HepG2 (cell line): ENCODE measurements at regions not wholly inside any gene's neighbourhood (a gene's known extent, or its start where the extent isn't known, plus 50 kb on each side); places are given as distances from the start of the nearest gene placed in this dataset.

Experiments
- ATAC-seq: fragments of 200-7000 bp; cut with Tn5 transposase; 3 replicates; pipeline ENCODE4 v1.9.1; 2020; ENCODE audit warnings: mild to moderate bottlenecking, moderate library complexity
- BruUV-seq: library from RNA; stranded (reverse); fragments of 400-500 nt; replicated peaks from 2 replicates; lab custom pipeline; 2021; lab: Mats Ljungman, UMichigan
- CTCF ChIA-PET: fragments of 300-600 bp; formaldehyde crosslinking; extraction: SDS; loops from one replicate; lab custom pipeline; 2021; ENCODE audit warnings: low total read pairs, inconsistent platforms, low intra/inter-chr PET ratio; lab: Yijun Ruan, JAX
- POLR2A ChIA-PET: fragments of 350-600 bp; sonication (Branson Sonifier 250); formaldehyde crosslinking; loops from one replicate; lab custom pipeline; 2020; ENCODE audit warnings: antibody characterized with exemption, inconsistent platforms; lab: Yijun Ruan, JAX
- DNase-seq: peaks from one replicate; pipeline ENCODE4 v3.0.0-alpha.2; 2015; ENCODE audit warnings: low spot score
- FAIRE-seq: peaks from 3 replicates; lab custom pipeline; 2011; peaks lifted over from hg19 to GRCh38; lab: Jason Lieb, UNC
- H2AFZ ChIP-seq: one replicate; pipeline ENCODE4 v1.6.1; 2011; ENCODE audit warnings: low read length, inconsistent platforms
- H3K27ac ChIP-seq: fragments of 300-600 bp; 3 replicates; pipeline ENCODE4 v1.8.0; 2011; ENCODE audit warnings: mixed run types, mild to moderate bottlenecking, mixed read lengths, low read length, inconsistent platforms; ENCODE audit not compliant: insufficient read depth; ENCODE audit errors: extremely low read length
- H3K27me3 ChIP-seq, 2 experiments: fragments of 200-600 bp in 1 of 2; 2 replicates in 1 of 2; 3 replicates in 1 of 2; pipeline versions ENCODE4 v1.6.0 to v1.8.0; 2011; ENCODE audit warnings: low read length in 2 of 2, mild to moderate bottlenecking in 2 of 2, moderate library complexity in 2 of 2, inconsistent platforms in 1 of 2; ENCODE audit not compliant: insufficient read depth in 2 of 2, control insufficient read depth in 1 of 2
- H3K36me3 ChIP-seq, 2 experiments: fragments of 200-600 bp in 1 of 2; replicated peaks in 1 of 2; 2 replicates in 1 of 2; 3 replicates in 1 of 2; pipeline versions ENCODE4 v1.5.1 to v1.8.0; 2011; ENCODE audit warnings: low read length in 2 of 2, inconsistent platforms in 1 of 2; ENCODE audit not compliant: insufficient read depth in 2 of 2, control insufficient read depth in 1 of 2
- H3K4me1 ChIP-seq: 2 replicates; pipeline ENCODE4 v1.5.1; 2012; ENCODE audit warnings: low read length, inconsistent platforms; ENCODE audit not compliant: insufficient read depth
- H3K4me2 ChIP-seq: 2 replicates; pipeline ENCODE4 v1.6.0; 2011; ENCODE audit warnings: low read depth, low read length, inconsistent platforms
- H3K4me3 ChIP-seq, 3 experiments: fragments of 200-600 bp in 1 of 3; sonication (generic), shearing (Covaris generic) in 1 of 3; replicated peaks in 1 of 3; 2 replicates each; pipeline ENCODE4 v1.5.1; 2011 to 2016; ENCODE audit warnings: low read length in 3 of 3, inconsistent platforms in 2 of 3, low read depth in 2 of 3, mild to moderate bottlenecking in 2 of 3, control low read depth in 1 of 3, mixed read lengths in 1 of 3; ENCODE audit not compliant: insufficient read depth in 1 of 3
- H3K79me2 ChIP-seq: one replicate; pipeline ENCODE4 v1.6.1; 2011; ENCODE audit warnings: low read length, inconsistent platforms; ENCODE audit not compliant: insufficient read depth
- H3K9ac ChIP-seq: 2 replicates; pipeline ENCODE4 v1.6.0; 2011; ENCODE audit warnings: mild to moderate bottlenecking, low read depth, low read length, inconsistent platforms; ENCODE audit not compliant: insufficient read depth
- H3K9me3 ChIP-seq: 2 replicates; pipeline ENCODE4 v1.5.1; 2012; ENCODE audit warnings: mild to moderate bottlenecking, low read length
- H4K20me1 ChIP-seq: 2 replicates; pipeline ENCODE4 v1.6.0; 2011; ENCODE audit warnings: inconsistent platforms, mild to moderate bottlenecking, low read length, moderate library complexity; ENCODE audit not compliant: insufficient read depth
- NFIB ChIP-seq: sonication (generic); formaldehyde crosslinking; IDR thresholded peaks from 2 replicates; pipeline ENCODE4 v1.9.0; 2021; ENCODE audit warnings: missing genetic modification reagents, mild to moderate bottlenecking, borderline replicate concordance
- ZBTB14 ChIP-seq: sonication (generic); formaldehyde crosslinking; IDR thresholded peaks from 2 replicates; pipeline ENCODE4 v1.4.0; 2020; ENCODE audit warnings: missing genetic modification reagents
- ZBTB7A ChIP-seq: sonication (generic); formaldehyde crosslinking; IDR thresholded peaks from 2 replicates; pipeline ENCODE4 v1.8.0; 2022; ENCODE audit warnings: mild to moderate bottlenecking, missing genetic modification reagents
- ZNF3 ChIP-seq: IDR thresholded peaks from 2 replicates; pipeline ENCODE4 v1.7.0; 2017; ENCODE audit warnings: inconsistent platforms
- ZNF44 ChIP-seq: sonication (generic); formaldehyde crosslinking; IDR thresholded peaks from 2 replicates; pipeline ENCODE4 v1.5.1; 2020; ENCODE audit warnings: mild to moderate bottlenecking, missing genetic modification reagents
- ZNF616 ChIP-seq: sonication (generic); formaldehyde crosslinking; IDR thresholded peaks from 2 replicates; pipeline ENCODE4 v1.5.0; 2020; ENCODE audit warnings: low read depth, mild to moderate bottlenecking, missing genetic modification reagents
- ZNF816 ChIP-seq: sonication (generic); formaldehyde crosslinking; IDR thresholded peaks from 2 replicates; pipeline ENCODE4 v1.8.0; 2022; ENCODE audit warnings: missing genetic modification reagents, mild to moderate bottlenecking, borderline replicate concordance
- WGBS: methylation state at CpG from one replicate; pipeline ENCODE4 v1.1.6; 2017; ENCODE audit warnings: low lambda C conversion rate; 5-methylcytosine and 5-hydroxymethylcytosine counted together
- in situ Hi-C: cut with HindIII; loops from 2 replicates; pipeline ENCODE4 v1.10.0; 2017; ENCODE audit warnings: low pct_unique_long_range_greater_than_20kb; ENCODE audit not compliant: extremely low pct_ligation_motif_present
- intact Hi-C: fragments of 100-400 bp; cut with micrococcal nuclease; formaldehyde crosslinking; loops from one replicate; pipeline ENCODE4 v1.10.0; 2022; ENCODE audit not compliant: unreplicated experiment
- TF ChIP-seq, protein P1 (sequence below): sonication (generic); formaldehyde crosslinking; IDR thresholded peaks from 2 replicates; pipeline ENCODE4 v1.4.0; 2020; ENCODE audit warnings: missing genetic modification reagents, mild to moderate bottlenecking, borderline replicate concordance
- TF ChIP-seq, protein P2 (sequence below): IDR thresholded peaks from 2 replicates; pipeline ENCODE4 v1.6.1; 2016; ENCODE audit warnings: low read depth
- TF ChIP-seq, protein P3 (sequence below), 2 experiments: sonication (generic) in 1 of 2; formaldehyde crosslinking in 1 of 2; IDR thresholded peaks; 2 replicates each; pipeline versions ENCODE4 v1.4.0 to v1.6.1; 2016 to 2020; ENCODE audit warnings: borderline replicate concordance in 1 of 2, low read depth in 1 of 2, mild to moderate bottlenecking in 1 of 2, missing genetic modification reagents in 1 of 2
- TF ChIP-seq, protein P4 (sequence below): sonication (generic); formaldehyde crosslinking; IDR thresholded peaks from 2 replicates; pipeline ENCODE4 v1.9.0; 2022; ENCODE audit warnings: missing genetic modification reagents, mild to moderate bottlenecking, borderline replicate concordance

DNA sequence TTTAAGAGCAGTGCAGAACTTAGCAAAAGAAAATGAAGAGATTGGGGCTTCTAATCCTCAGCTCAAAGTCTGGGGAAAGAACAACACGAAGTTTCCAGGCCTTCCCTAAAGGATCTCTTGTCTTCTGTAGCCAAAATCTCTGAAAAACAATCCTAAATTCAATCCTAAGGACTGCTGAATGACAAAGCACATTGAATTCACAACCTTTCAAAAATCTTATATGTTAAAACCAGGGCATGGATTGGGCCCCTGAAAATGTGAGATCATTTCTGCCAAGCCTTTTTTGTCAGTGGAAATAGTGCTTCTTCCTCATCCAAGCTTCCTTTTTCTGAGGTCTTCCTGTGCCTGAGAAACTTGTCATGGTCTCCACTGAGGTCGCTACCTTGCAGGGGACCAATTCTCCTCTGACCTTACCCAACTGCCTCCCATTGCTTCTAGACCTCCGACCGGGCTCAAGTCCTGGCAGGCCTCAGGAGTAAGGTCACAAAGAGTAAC, 126.2 kb upstream of the ARID1B start (continued):
- TF ChIP-seq ZNF44 (CRISPR knock-in tag): no peak
- TF ChIP-seq, protein P1, sequence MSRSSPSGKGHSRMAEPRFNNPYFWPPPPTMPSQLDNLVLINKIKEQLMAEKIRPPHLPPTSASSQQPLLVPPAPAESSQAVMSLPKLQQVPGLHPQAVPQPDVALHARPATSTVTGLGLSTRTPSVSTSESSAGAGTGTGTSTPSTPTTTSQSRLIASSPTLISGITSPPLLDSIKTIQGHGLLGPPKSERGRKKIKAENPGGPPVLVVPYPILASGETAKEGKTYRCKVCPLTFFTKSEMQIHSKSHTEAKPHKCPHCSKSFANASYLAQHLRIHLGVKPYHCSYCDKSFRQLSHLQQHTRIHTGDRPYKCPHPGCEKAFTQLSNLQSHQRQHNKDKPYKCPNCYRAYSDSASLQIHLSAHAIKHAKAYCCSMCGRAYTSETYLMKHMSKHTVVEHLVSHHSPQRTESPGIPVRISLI (CRISPR knock-in tag): no peak

DNA sequence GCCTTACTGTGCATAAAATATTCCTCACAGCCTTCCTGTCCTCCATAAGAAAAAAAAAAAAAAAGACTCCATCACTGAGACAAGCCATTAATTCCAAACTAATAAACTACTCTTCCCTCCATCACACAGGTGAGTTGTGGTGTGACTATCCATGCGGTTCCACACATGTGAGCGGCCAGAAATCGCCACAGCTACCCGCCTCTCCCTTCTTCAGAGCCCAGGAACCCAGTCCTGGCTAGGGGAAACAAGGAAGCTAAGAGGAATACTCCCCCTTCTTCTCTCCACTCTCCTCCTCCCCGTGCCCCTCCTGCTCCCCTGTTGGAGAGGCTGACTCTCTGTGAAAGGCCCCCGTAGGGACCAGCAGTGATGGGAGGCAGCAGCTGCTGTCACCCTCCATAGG, 128.6 kb upstream of the ARID1B start:
- CTCF ChIA-PET: no interaction called here
- H3K9ac ChIP-seq: no peak overlapping the region

More for the DNA sequence above, 128.6 kb upstream of the ARID1B start:
- H2AFZ ChIP-seq: no peak overlapping the region
- H3K4me2 ChIP-seq: no peak overlapping the region
- TF ChIP-seq NFIB (no peak), ZBTB14 (CRISPR knock-in tag) (no peak), ZNF3 (CRISPR knock-in tag) (no peak), ZNF816 (CRISPR knock-in tag) (no peak), ZNF616 (CRISPR knock-in tag) (no peak), ZBTB7A (no peak)
- TF ChIP-seq, protein P2, sequence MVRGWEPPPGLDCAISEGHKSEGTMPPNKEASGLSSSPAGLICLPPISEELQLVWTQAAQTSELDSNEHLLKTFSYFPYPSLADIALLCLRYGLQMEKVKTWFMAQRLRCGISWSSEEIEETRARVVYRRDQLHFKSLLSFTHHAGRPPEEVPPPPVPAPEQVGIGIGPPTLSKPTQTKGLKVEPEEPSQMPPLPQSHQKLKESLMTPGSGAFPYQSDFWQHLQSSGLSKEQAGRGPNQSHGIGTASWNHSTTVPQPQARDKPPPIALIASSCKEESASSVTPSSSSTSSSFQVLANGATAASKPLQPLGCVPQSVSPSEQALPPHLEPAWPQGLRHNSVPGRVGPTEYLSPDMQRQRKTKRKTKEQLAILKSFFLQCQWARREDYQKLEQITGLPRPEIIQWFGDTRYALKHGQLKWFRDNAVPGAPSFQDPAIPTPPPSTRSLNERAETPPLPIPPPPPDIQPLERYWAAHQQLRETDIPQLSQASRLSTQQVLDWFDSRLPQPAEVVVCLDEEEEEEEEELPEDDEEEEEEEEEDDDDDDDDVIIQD (CRISPR knock-in tag): no peak
- TF ChIP-seq, protein P3, sequence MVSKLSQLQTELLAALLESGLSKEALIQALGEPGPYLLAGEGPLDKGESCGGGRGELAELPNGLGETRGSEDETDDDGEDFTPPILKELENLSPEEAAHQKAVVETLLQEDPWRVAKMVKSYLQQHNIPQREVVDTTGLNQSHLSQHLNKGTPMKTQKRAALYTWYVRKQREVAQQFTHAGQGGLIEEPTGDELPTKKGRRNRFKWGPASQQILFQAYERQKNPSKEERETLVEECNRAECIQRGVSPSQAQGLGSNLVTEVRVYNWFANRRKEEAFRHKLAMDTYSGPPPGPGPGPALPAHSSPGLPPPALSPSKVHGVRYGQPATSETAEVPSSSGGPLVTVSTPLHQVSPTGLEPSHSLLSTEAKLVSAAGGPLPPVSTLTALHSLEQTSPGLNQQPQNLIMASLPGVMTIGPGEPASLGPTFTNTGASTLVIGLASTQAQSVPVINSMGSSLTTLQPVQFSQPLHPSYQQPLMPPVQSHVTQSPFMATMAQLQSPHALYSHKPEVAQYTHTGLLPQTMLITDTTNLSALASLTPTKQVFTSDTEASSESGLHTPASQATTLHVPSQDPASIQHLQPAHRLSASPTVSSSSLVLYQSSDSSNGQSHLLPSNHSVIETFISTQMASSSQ (IDR thresholded peaks at IDR 0.05; ENCODE audit: low read depth): no peak
- TF ChIP-seq, protein P3 (CRISPR knock-in tag; IDR thresholded peaks at IDR 0.05; ENCODE audit: borderline replicate concordance): no peak
- TF ChIP-seq, protein P4, sequence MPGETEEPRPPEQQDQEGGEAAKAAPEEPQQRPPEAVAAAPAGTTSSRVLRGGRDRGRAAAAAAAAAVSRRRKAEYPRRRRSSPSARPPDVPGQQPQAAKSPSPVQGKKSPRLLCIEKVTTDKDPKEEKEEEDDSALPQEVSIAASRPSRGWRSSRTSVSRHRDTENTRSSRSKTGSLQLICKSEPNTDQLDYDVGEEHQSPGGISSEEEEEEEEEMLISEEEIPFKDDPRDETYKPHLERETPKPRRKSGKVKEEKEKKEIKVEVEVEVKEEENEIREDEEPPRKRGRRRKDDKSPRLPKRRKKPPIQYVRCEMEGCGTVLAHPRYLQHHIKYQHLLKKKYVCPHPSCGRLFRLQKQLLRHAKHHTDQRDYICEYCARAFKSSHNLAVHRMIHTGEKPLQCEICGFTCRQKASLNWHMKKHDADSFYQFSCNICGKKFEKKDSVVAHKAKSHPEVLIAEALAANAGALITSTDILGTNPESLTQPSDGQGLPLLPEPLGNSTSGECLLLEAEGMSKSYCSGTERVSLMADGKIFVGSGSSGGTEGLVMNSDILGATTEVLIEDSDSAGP: no peak
- no peaks in the 10 kb centered on the region for H3K79me2 ChIP-seq
- peaks cover 0 to 39% of the 10 kb centered on the region in 2 experiments; a peak in 4 of 5 replicates for H3K27me3 ChIP-seq
- H3K9me3 ChIP-seq: no peaks in the 10 kb centered on the region
- no peak overlapping the region for H3K4me3 ChIP-seq
- POLR2A ChIA-PET: no interaction called here
- BruUV-seq: no TSS peak
- no peaks in the 10 kb centered on the region for H4K20me1 ChIP-seq
- DNase-seq: no peak
- H3K36me3 ChIP-seq: no peaks in the 10 kb centered on the region
- H3K4me1 ChIP-seq: no peaks in the 10 kb centered on the region
- H3K27ac ChIP-seq: no peak overlapping the region
- no peak for FAIRE-seq
- no peak for ATAC-seq
- intact Hi-C loops (loop anchor here (1.0 kb wide), 1 partner anchor 17 kb away; no protein-coding TSS in a partner anchor), in situ Hi-C loops (no loop called here)
- whole genome bisulfite sequencing: 20% methylated on average over 6 of the region's 6 CpGs
